Ovary (tissue), 3 donors: ENCODE measurements at regions not wholly inside any gene's neighbourhood (a gene's known extent, or its start where the extent isn't known, plus 50 kb on each side); places are given as distances from the start of the nearest gene placed in this dataset.

ENCODE experiments used
- CTCF ChIP-seq, 3 donors: fragments of 450-650 bp in 2 of 3; fragments of 200-600 bp in 1 of 3; IDR thresholded peaks; one replicate each; pipeline versions ENCODE4 v1.5.1 to v1.8.0; 2016 to 2022; ENCODE audit warnings: antibody characterized with exemption in 3 of 3, mild to moderate bottlenecking in 1 of 3
- EP300 ChIP-seq: sonication (generic); formaldehyde crosslinking; IDR thresholded peaks from one replicate; pipeline ENCODE4 v1.6.1; 2017; ENCODE audit warnings: antibody characterized with exemption
- POLR2A ChIP-seq: fragments of 450-650 bp; IDR thresholded peaks from one replicate; pipeline ENCODE4 v1.6.1; 2017; ENCODE audit warnings: antibody characterized with exemption, mild to moderate bottlenecking, moderate library complexity
- donor health status: DM: no; HTN: no; CAD: no.

DNA sequence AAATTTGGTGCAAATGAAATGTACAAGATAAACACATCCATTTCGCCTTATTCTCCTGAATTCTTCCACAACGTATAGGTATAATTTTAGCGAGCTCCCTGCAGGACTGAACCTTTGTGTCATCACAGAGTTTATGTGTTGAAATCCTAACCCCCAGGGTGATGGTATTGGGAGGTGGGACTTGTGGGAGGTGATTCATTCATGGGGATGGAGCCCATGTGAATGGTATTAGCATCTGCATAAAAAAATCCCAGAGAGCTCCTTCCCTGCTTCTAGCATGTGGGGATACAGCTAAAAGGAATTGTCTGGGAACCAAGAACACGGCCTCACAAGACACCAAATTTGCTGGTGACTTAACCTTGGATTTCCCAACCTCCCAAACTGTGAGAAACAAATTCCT is 741.4 kb upstream of the VSTM2A start:
- TF ChIP-seq CTCF (IDR thresholded peaks at IDR 0.05) = no peak
- TF ChIP-seq POLR2A = no peak
- no peak for TF ChIP-seq EP300
